Osteocyte (in vitro differentiated cells): ENCODE measurements at regions not wholly inside any gene's neighbourhood (a gene's known extent, or its start where the extent isn't known, plus 50 kb on each side); places are given as distances from the start of the nearest gene placed in this dataset.

Experiments used
- DNase-seq: peaks from one replicate; pipeline ENCODE4 v3.0.0; 2021; ENCODE audit warnings: mixed read lengths; ENCODE audit not compliant: unreplicated experiment; ENCODE audit errors: extremely low spot score
- H3K27ac Mint-ChIP-seq: one replicate; pipeline ENCODE4 v1.8.0; 2021; ENCODE audit warnings: mild to moderate bottlenecking, mixed read lengths; ENCODE audit not compliant: unreplicated experiment
- H3K27me3 Mint-ChIP-seq: one replicate; pipeline ENCODE4 v1.8.0; 2021; ENCODE audit warnings: mixed read lengths; ENCODE audit not compliant: unreplicated experiment
- H3K36me3 Mint-ChIP-seq: one replicate; pipeline ENCODE4 v1.8.0; 2021; ENCODE audit warnings: mixed read lengths; ENCODE audit not compliant: unreplicated experiment
- H3K4me1 Mint-ChIP-seq: one replicate; pipeline ENCODE4 v1.8.0; 2021; ENCODE audit warnings: mixed read lengths; ENCODE audit not compliant: unreplicated experiment
- H3K4me3 Mint-ChIP-seq: one replicate; pipeline ENCODE4 v1.8.0; 2021; ENCODE audit warnings: mild to moderate bottlenecking, moderate library complexity, mixed read lengths; ENCODE audit not compliant: unreplicated experiment
- H3K9me3 Mint-ChIP-seq: one replicate; pipeline ENCODE4 v1.8.0; 2021; ENCODE audit warnings: mixed read lengths; ENCODE audit not compliant: unreplicated experiment
- CTCF ChIP-seq: fragments of 200-600 bp; sonication (generic); IDR thresholded peaks from 2 replicates; pipeline ENCODE4 v1.5.0; 2021; ENCODE audit warnings: antibody characterized with exemption, mild to moderate bottlenecking, moderate library complexity

- H3K4me3 Mint-ChIP-seq: no peak overlapping the region
- DNase-seq: no peak
- H3K4me1 Mint-ChIP-seq: no peaks in the 10 kb centered on the region
- H3K9me3 Mint-ChIP-seq: peaks cover 7% of the 10 kb centered on the region
- H3K27me3 Mint-ChIP-seq: no peaks in the 10 kb centered on the region
- TF ChIP-seq CTCF: no peak
- H3K27ac Mint-ChIP-seq: no peak overlapping the region
- no peaks in the 10 kb centered on the region for H3K36me3 Mint-ChIP-seq
These were observed 1526.8 kb upstream of the TENM4 start for GRCh38 chr11:80967649-80968048.

- no peaks in the 10 kb centered on the region for H3K36me3 Mint-ChIP-seq
- no peak overlapping the region for H3K4me3 Mint-ChIP-seq
- H3K9me3 Mint-ChIP-seq: peaks cover 7% of the 10 kb centered on the region
- DNase-seq: no peak
- no peak overlapping the region for H3K27ac Mint-ChIP-seq
- no peaks in the 10 kb centered on the region for H3K4me1 Mint-ChIP-seq
- no peak for TF ChIP-seq CTCF
- no peaks in the 10 kb centered on the region for H3K27me3 Mint-ChIP-seq
These were observed 1519.7 kb upstream of the TENM4 start for GRCh38 chr11:80960381-80961029.

GRCh38 chr11:80959751-80960150, 1518.9 kb upstream of the TENM4 start:
- H3K4me1 Mint-ChIP-seq: no peaks in the 10 kb centered on the region
- H3K27me3 Mint-ChIP-seq: no peaks in the 10 kb centered on the region
- TF ChIP-seq CTCF: no peak
- no peak overlapping the region for H3K27ac Mint-ChIP-seq
- peaks cover 4% of the 10 kb centered on the region for H3K9me3 Mint-ChIP-seq
- no peak for DNase-seq
- no peak overlapping the region for H3K4me3 Mint-ChIP-seq
- no peaks in the 10 kb centered on the region for H3K36me3 Mint-ChIP-seq

- H3K9me3 Mint-ChIP-seq: no peaks in the 10 kb centered on the region
These were observed 1518.2 kb upstream of the TENM4 start for GRCh38 chr11:80958987-80959386.

GRCh38 chr11:80958361-80958760, 1517.5 kb upstream of the TENM4 start:
- Mint-ChIP-seq H3K27me3 (no peaks in the 10 kb centered on the region), H3K9me3 (no peaks in the 10 kb centered on the region), H3K4me1 (no peaks in the 10 kb centered on the region), H3K4me3 (no peak overlapping the region), H3K36me3 (no peaks in the 10 kb centered on the region), H3K27ac (no peak overlapping the region)
- no peak for TF ChIP-seq CTCF
- DNase-seq: no peak

More at GRCh38 chr11:80958987-80959386, 1518.2 kb upstream of the TENM4 start:
- no peaks in the 10 kb centered on the region for H3K4me1 Mint-ChIP-seq
- DNase-seq: no peak
- H3K27ac Mint-ChIP-seq: no peak overlapping the region
- TF ChIP-seq CTCF: no peak
- H3K4me3 Mint-ChIP-seq: no peak overlapping the region
- H3K27me3 Mint-ChIP-seq: no peaks in the 10 kb centered on the region
- H3K36me3 Mint-ChIP-seq: no peaks in the 10 kb centered on the region
